Ishikawa (cell line): ENCODE measurements at regions not wholly inside any gene's neighbourhood (a gene's known extent, or its start where the extent isn't known, plus 50 kb on each side); places are given as distances from the start of the nearest gene placed in this dataset.

ENCODE experiments used
- CEBPB ChIP-seq: IDR thresholded peaks from 2 replicates; pipeline ENCODE4 v1.6.1; 2012
- CREB1 ChIP-seq: IDR thresholded peaks from 2 replicates; pipeline ENCODE4 v1.6.1; 2012; ENCODE audit warnings: low read depth

DNA sequence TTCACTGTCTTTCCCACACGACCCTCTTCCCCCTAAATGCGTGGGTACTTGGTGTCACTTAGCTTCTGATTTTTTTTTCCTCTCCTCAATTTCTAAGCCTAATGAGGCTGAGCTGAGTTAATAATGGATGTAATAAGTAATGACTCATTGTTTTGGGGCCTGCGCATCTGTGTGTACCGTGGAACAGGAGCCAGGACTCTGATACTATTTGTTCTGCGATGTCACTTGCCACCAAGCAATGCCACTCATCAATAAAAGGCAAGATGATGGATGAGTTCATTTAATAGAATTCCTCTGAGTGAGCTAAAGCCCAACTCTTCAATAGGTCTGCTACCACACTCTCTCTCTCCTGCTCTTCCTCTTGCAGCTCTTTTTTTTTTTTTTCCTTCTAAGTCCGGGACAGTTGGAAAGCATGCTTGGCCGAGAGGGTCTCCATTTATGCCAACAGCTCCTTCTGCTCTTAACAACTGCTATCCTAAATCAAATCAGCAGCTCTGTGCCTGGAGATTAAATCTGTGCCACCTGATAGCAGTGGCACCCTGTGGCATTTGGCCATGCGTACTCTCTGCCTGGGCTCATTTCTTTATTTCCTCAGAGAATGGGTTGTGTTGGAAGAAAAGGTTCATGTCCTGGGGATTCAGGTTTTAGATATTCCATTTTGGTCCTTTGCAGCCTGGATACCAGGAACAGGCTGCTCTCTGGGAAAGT, 1284.2 kb upstream of the PIK3C3 start:
- TF ChIP-seq CEBPB (no peak), CREB1 (no peak)
